ENCODE measurements at regions not wholly inside any gene's neighbourhood (a gene's known extent, or its start where the extent isn't known, plus 50 kb on each side); places are given as distances from the start of the nearest gene placed in this dataset.
A peak's percentile ranks its signal among the peaks of the same experiment; 100 is the strongest.

GRCh38 chr17:72502371-72503341, 381.8 kb downstream of the SOX9 start:
- DNase-seq: no peak

GRCh38 chr17:72503556-72503955, 382.7 kb downstream of the SOX9 start:
- no peak for DNase-seq

- no peak for DNase-seq
Observed at GRCh38 chr17:72504783-72505182, 384.0 kb downstream of the SOX9 start.

GRCh38 chr17:72506773-72507172, 386.0 kb downstream of the SOX9 start:
- no peak for DNase-seq

GRCh38 chr17:72507370-72507769, 386.6 kb downstream of the SOX9 start:
- DNase-seq: no peak

- DNase-seq: peak in 2 of 14 donors; percentile 11
Observed at GRCh38 chr17:72510351-72511016, 389.7 kb downstream of the SOX9 start.

- DNase-seq: no peak
Observed at GRCh38 chr17:72511242-72511641, 390.4 kb downstream of the SOX9 start.

GRCh38 chr17:72511874-72512273, 391.1 kb downstream of the SOX9 start:
- no peak for DNase-seq

GRCh38 chr17:72512649-72513556, 392.1 kb downstream of the SOX9 start:
- no peak for DNase-seq

- no peak for DNase-seq
Observed at GRCh38 chr17:72514321-72514861, 393.6 kb downstream of the SOX9 start.

GRCh38 chr17:72514891-72515290, 394.1 kb downstream of the SOX9 start:
- DNase-seq: peak in 6 of 14 donors; percentile 19 to 66 (median 50)

- peak in 5 of 14 donors; percentile 19 to 82 (median 47) for DNase-seq
Observed at GRCh38 chr17:72515291-72516065, 394.7 kb downstream of the SOX9 start.

- DNase-seq: peak in 6 of 14 donors; percentile 21 to 53 (median 26)
Observed at GRCh38 chr17:72516772-72517399, 396.1 kb downstream of the SOX9 start.

- DNase-seq: peak in 1 of 14 donors; percentile 12
Observed at GRCh38 chr17:72517413-72518158, 396.8 kb downstream of the SOX9 start.

- DNase-seq: no peak
Observed at GRCh38 chr17:72518159-72518732, 397.4 kb downstream of the SOX9 start.

- peak in 3 of 14 donors; percentile 12 to 65 (median 22) for DNase-seq
Observed at GRCh38 chr17:72518753-72519597, 398.2 kb downstream of the SOX9 start.

GRCh38 chr17:72519598-72519936, 398.7 kb downstream of the SOX9 start:
- DNase-seq: no peak

- no peak for DNase-seq
Observed at GRCh38 chr17:72520665-72521303, 400.0 kb downstream of the SOX9 start.

Data from C1 segment of cervical spinal cord (tissue), 14 donors.